GM21528 (cell line): ENCODE measurements at regions not wholly inside any gene's neighbourhood (a gene's known extent, or its start where the extent isn't known, plus 50 kb on each side); places are given as distances from the start of the nearest gene placed in this dataset.
"Not testable (repeated sequence)": the region's sequence is repeated elsewhere in the genome, so short reads cannot be mapped to it uniquely, and the experiment has no call there.

Experiments
- ATAC-seq: cut with Tn5 transposase; IDR thresholded peaks from one replicate; pipeline ENCODE4 v1.9.1; 2021; ENCODE audit warnings: mild to moderate bottlenecking, moderate library complexity; ENCODE audit not compliant: unreplicated experiment, low FRiP score

- no peak for ATAC-seq
Measured at GRCh38 chr16:72658888-72659717, 388.8 kb downstream of the ZFHX3 start.

GRCh38 chr16:72657791-72658190 is 390.1 kb downstream of the ZFHX3 start:
- ATAC-seq = peak; percentile 91

GRCh38 chr16:72657164-72657563 is 390.8 kb downstream of the ZFHX3 start:
- peak; percentile 6 for ATAC-seq

- ATAC-seq = no peak
Measured at GRCh38 chr16:72654535-72654934, 393.4 kb downstream of the ZFHX3 start.

GRCh38 chr16:72649254-72649944 is 398.5 kb downstream of the ZFHX3 start:
- ATAC-seq = no peak

- no peak for ATAC-seq
Measured at GRCh38 chr16:72646615-72647014, 401.3 kb downstream of the ZFHX3 start.

GRCh38 chr16:72645538-72645937 is 402.4 kb downstream of the ZFHX3 start:
- no peak for ATAC-seq

- no peak for ATAC-seq
Measured at GRCh38 chr16:72644911-72645310, 403.0 kb downstream of the ZFHX3 start.

GRCh38 chr16:72639494-72639893 is 408.4 kb downstream of the ZFHX3 start:
- ATAC-seq = no peak

- no peak for ATAC-seq
Measured at GRCh38 chr16:72637306-72637705, 410.6 kb downstream of the ZFHX3 start.

GRCh38 chr16:72635694-72636093 is 412.2 kb downstream of the ZFHX3 start:
- no peak for ATAC-seq

- no peak for ATAC-seq
Measured at GRCh38 chr16:72635104-72635503, 412.8 kb downstream of the ZFHX3 start.

- ATAC-seq = not testable (repeated sequence)
Measured at GRCh38 chr16:72627182-72627896, 420.6 kb downstream of the ZFHX3 start.

GRCh38 chr16:72626623-72627022 is 421.3 kb downstream of the ZFHX3 start:
- no peak for ATAC-seq

- no peak for ATAC-seq
Measured at GRCh38 chr16:72621651-72622050, 426.3 kb downstream of the ZFHX3 start.

GRCh38 chr16:72620853-72621252 is 427.1 kb downstream of the ZFHX3 start:
- no peak for ATAC-seq

- ATAC-seq = no peak
Measured at GRCh38 chr16:72620348-72620747, 427.6 kb downstream of the ZFHX3 start.

- no peak for ATAC-seq
Measured at GRCh38 chr16:72615856-72616255, 432.1 kb downstream of the ZFHX3 start.

GRCh38 chr16:72612718-72613117 is 435.2 kb downstream of the ZFHX3 start:
- no peak for ATAC-seq

- ATAC-seq = no peak
Measured at GRCh38 chr16:72612256-72612655, 435.7 kb downstream of the ZFHX3 start.

GRCh38 chr16:72609933-72610332 is 438.0 kb upstream of the PMFBP1 start:
- no peak for ATAC-seq
